HepG2 (cell line): ENCODE measurements at regions not wholly inside any gene's neighbourhood (a gene's known extent, or its start where the extent isn't known, plus 50 kb on each side); places are given as distances from the start of the nearest gene placed in this dataset.

ENCODE experiments used
- ATAC-seq: fragments of 200-7000 bp; cut with Tn5 transposase; 3 replicates; pipeline ENCODE4 v1.9.1; 2020; ENCODE audit warnings: mild to moderate bottlenecking, moderate library complexity
- BruUV-seq: library from RNA; stranded (reverse); fragments of 400-500 nt; replicated peaks from 2 replicates; lab custom pipeline; 2021; lab: Mats Ljungman, UMichigan
- CTCF ChIA-PET: fragments of 300-600 bp; formaldehyde crosslinking; extraction: SDS; loops from one replicate; lab custom pipeline; 2021; ENCODE audit warnings: low total read pairs, inconsistent platforms, low intra/inter-chr PET ratio; lab: Yijun Ruan, JAX
- POLR2A ChIA-PET: fragments of 350-600 bp; sonication (Branson Sonifier 250); formaldehyde crosslinking; loops from one replicate; lab custom pipeline; 2020; ENCODE audit warnings: antibody characterized with exemption, inconsistent platforms; lab: Yijun Ruan, JAX
- DNase-seq: peaks from one replicate; pipeline ENCODE4 v3.0.0-alpha.2; 2015; ENCODE audit warnings: low spot score
- FAIRE-seq: peaks from 3 replicates; lab custom pipeline; 2011; peaks lifted over from hg19 to GRCh38; lab: Jason Lieb, UNC
- H2AFZ ChIP-seq: one replicate; pipeline ENCODE4 v1.6.1; 2011; ENCODE audit warnings: low read length, inconsistent platforms
- H3K27ac ChIP-seq: fragments of 300-600 bp; 3 replicates; pipeline ENCODE4 v1.8.0; 2011; ENCODE audit warnings: mixed run types, mild to moderate bottlenecking, mixed read lengths, low read length, inconsistent platforms; ENCODE audit not compliant: insufficient read depth; ENCODE audit errors: extremely low read length
- H3K27me3 ChIP-seq, 2 experiments: fragments of 200-600 bp in 1 of 2; 2 replicates in 1 of 2; 3 replicates in 1 of 2; pipeline versions ENCODE4 v1.6.0 to v1.8.0; 2011; ENCODE audit warnings: low read length in 2 of 2, mild to moderate bottlenecking in 2 of 2, moderate library complexity in 2 of 2, inconsistent platforms in 1 of 2; ENCODE audit not compliant: insufficient read depth in 2 of 2, control insufficient read depth in 1 of 2
- H3K36me3 ChIP-seq, 2 experiments: fragments of 200-600 bp in 1 of 2; replicated peaks in 1 of 2; 2 replicates in 1 of 2; 3 replicates in 1 of 2; pipeline versions ENCODE4 v1.5.1 to v1.8.0; 2011; ENCODE audit warnings: low read length in 2 of 2, inconsistent platforms in 1 of 2; ENCODE audit not compliant: insufficient read depth in 2 of 2, control insufficient read depth in 1 of 2
- H3K4me1 ChIP-seq: 2 replicates; pipeline ENCODE4 v1.5.1; 2012; ENCODE audit warnings: low read length, inconsistent platforms; ENCODE audit not compliant: insufficient read depth
- H3K4me2 ChIP-seq: 2 replicates; pipeline ENCODE4 v1.6.0; 2011; ENCODE audit warnings: low read depth, low read length, inconsistent platforms
- H3K4me3 ChIP-seq, 3 experiments: fragments of 200-600 bp in 1 of 3; sonication (generic), shearing (Covaris generic) in 1 of 3; replicated peaks in 1 of 3; 2 replicates each; pipeline ENCODE4 v1.5.1; 2011 to 2016; ENCODE audit warnings: low read length in 3 of 3, inconsistent platforms in 2 of 3, low read depth in 2 of 3, mild to moderate bottlenecking in 2 of 3, control low read depth in 1 of 3, mixed read lengths in 1 of 3; ENCODE audit not compliant: insufficient read depth in 1 of 3
- H3K79me2 ChIP-seq: one replicate; pipeline ENCODE4 v1.6.1; 2011; ENCODE audit warnings: low read length, inconsistent platforms; ENCODE audit not compliant: insufficient read depth
- H3K9ac ChIP-seq: 2 replicates; pipeline ENCODE4 v1.6.0; 2011; ENCODE audit warnings: mild to moderate bottlenecking, low read depth, low read length, inconsistent platforms; ENCODE audit not compliant: insufficient read depth
- H3K9me3 ChIP-seq: 2 replicates; pipeline ENCODE4 v1.5.1; 2012; ENCODE audit warnings: mild to moderate bottlenecking, low read length
- H4K20me1 ChIP-seq: 2 replicates; pipeline ENCODE4 v1.6.0; 2011; ENCODE audit warnings: inconsistent platforms, mild to moderate bottlenecking, low read length, moderate library complexity; ENCODE audit not compliant: insufficient read depth
- ATF4 ChIP-seq, 2 experiments: fragments of 450-650 bp in 1 of 2; sonication (generic) in 1 of 2; formaldehyde crosslinking; IDR thresholded peaks; 2 replicates each; pipeline versions ENCODE4 v1.5.0 to v1.8.0; 2020 to 2022; ENCODE audit warnings: mild to moderate bottlenecking in 1 of 2, missing genetic modification reagents in 1 of 2
- CC2D1A ChIP-seq: sonication (generic); formaldehyde crosslinking; IDR thresholded peaks from 2 replicates; pipeline ENCODE4 v1.8.1; 2023; ENCODE audit warnings: mild to moderate bottlenecking, missing genetic modification reagents
- MTF1 ChIP-seq: sonication (generic); formaldehyde crosslinking; IDR thresholded peaks from 2 replicates; pipeline ENCODE4 v1.5.0; 2020; ENCODE audit warnings: missing genetic modification reagents
- NR2F2 ChIP-seq: IDR thresholded peaks from 2 replicates; pipeline ENCODE4 v1.6.1; 2012; ENCODE audit warnings: low read depth, inconsistent platforms, borderline replicate concordance
- PHF20 ChIP-seq: sonication (generic); formaldehyde crosslinking; IDR thresholded peaks from 2 replicates; pipeline ENCODE4 v1.5.0; 2020; ENCODE audit warnings: mild to moderate bottlenecking, missing genetic modification reagents
- RFXAP ChIP-seq: sonication (generic); formaldehyde crosslinking; IDR thresholded peaks from 2 replicates; pipeline ENCODE4 v1.4.0; 2020; ENCODE audit warnings: missing genetic modification reagents, borderline replicate concordance
- SKI ChIP-seq: fragments of 450-650 bp; IDR thresholded peaks from one replicate; pipeline ENCODE4 v1.6.1; 2018; ENCODE audit warnings: mild to moderate bottlenecking; ENCODE audit not compliant: partially characterized antibody
- ZBTB21 ChIP-seq: sonication (generic); formaldehyde crosslinking; IDR thresholded peaks from 2 replicates; pipeline ENCODE4 v1.4.0; 2020; ENCODE audit warnings: missing genetic modification reagents
- ZBTB38 ChIP-seq: sonication (generic); formaldehyde crosslinking; IDR thresholded peaks from 2 replicates; pipeline ENCODE4 v1.5.1; 2020; ENCODE audit warnings: mild to moderate bottlenecking, missing genetic modification reagents
- ZNF337 ChIP-seq: sonication (generic); formaldehyde crosslinking; IDR thresholded peaks from 2 replicates; pipeline ENCODE4 v1.5.1; 2020; ENCODE audit warnings: missing genetic modification reagents, low read depth, mild to moderate bottlenecking, borderline replicate concordance
- ZNF83 ChIP-seq: sonication (generic); formaldehyde crosslinking; IDR thresholded peaks from 2 replicates; pipeline ENCODE4 v1.4.0; 2020; ENCODE audit warnings: missing genetic modification reagents, mild to moderate bottlenecking, borderline replicate concordance
- WGBS: methylation state at CpG from one replicate; pipeline ENCODE4 v1.1.6; 2017; ENCODE audit warnings: low lambda C conversion rate; 5-methylcytosine and 5-hydroxymethylcytosine counted together
- in situ Hi-C: cut with HindIII; loops from 2 replicates; pipeline ENCODE4 v1.10.0; 2017; ENCODE audit warnings: low pct_unique_long_range_greater_than_20kb; ENCODE audit not compliant: extremely low pct_ligation_motif_present
- intact Hi-C: fragments of 100-400 bp; cut with micrococcal nuclease; formaldehyde crosslinking; loops from one replicate; pipeline ENCODE4 v1.10.0; 2022; ENCODE audit not compliant: unreplicated experiment
- TF ChIP-seq, protein P1 (sequence below): sonication (generic); formaldehyde crosslinking; IDR thresholded peaks from 2 replicates; pipeline ENCODE4 v1.4.0; 2020; ENCODE audit warnings: mild to moderate bottlenecking, missing genetic modification reagents

DNA sequence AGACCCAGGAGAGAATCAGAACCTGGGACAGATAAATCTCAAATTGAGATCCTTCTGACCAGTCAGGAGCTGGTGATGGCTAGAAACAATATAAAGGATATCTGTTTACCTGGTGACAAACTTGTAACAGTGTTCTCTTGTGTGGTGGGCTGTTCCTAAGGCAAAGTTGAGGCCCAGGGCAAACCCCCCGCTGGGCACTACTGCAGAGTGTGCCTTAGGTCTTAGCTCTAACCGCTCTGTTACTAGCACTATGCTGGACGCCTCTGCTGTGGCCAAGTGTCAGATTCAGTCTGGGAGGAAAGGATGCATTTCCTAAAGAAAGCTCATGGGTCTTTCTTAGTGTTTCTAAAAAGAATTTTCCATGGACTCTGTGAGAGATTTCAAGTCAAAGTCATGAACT is 146.5 kb upstream of the MEIS2 start (continued):
- no peak for TF ChIP-seq RFXAP
- no peak for TF ChIP-seq NR2F2
- no peak for TF ChIP-seq PHF20

DNA sequence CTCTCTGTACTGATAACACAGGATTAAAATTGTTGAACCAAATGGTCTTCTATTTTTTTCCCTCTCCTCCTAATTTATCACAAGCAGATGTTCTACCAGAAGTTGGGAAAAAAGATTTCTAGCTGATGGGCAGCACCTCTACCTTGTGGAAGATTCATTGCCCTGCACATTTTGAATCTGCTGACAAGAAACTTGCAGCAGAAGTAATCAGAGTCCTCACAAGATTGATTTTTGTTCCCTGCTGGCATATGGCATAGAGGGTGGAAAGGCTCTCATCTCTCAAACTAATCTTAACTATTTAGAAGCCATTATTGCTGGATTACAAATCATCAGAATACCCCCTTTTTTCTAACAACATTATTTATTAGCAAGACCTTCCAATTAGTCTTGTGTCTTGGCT is 148.9 kb upstream of the MEIS2 start:
- intact Hi-C loops (no loop called here), in situ Hi-C loops (loop anchor here (25.0 kb wide), 1 partner anchor 613 kb away; no protein-coding TSS in a partner anchor)
- ChIA-PET POLR2A (no interaction called here), CTCF (no interaction called here)
- Histone ChIP-seq H3K9ac (no peak overlapping the region), H3K4me3 (no peak overlapping the region), H3K4me2 (no peak overlapping the region), H3K36me3 (no peaks in the 10 kb centered on the region), H3K4me1 (no peaks in the 10 kb centered on the region), H3K27me3 (no peaks in the 10 kb centered on the region), H3K79me2 (no peaks in the 10 kb centered on the region), H3K27ac (no peak overlapping the region), H4K20me1 (no peaks in the 10 kb centered on the region), H2AFZ (no peak overlapping the region), H3K9me3 (no peaks in the 10 kb centered on the region)
- no peak for ATAC-seq
- FAIRE-seq = no peak
- BruUV-seq = no TSS peak
- TF ChIP-seq CC2D1A (no peak), ATF4 (CRISPR knock-in tag; IDR thresholded peaks at IDR 0.05) (no peak)
- DNase-seq = no peak

DNA sequence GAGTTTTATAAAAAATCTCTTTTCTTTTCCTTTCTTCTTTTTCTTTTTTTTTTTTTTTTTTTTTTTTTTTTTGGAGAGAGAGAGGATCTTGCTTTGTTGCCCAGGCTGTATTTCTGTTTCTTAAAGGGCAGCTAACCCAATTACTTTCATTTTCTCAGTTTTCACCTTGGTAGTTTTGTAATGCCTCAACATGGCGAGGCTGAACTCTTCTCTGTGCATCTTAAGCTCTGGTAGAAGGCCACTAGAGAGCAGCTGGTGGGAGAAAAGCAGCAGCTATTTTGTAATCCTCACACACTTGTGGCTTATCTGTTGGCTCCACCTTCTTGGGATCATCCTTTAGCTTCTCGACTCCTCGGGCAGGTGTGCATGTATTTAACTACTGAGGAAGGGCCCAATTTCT is 152.2 kb upstream of the MEIS2 start:
- in situ Hi-C loops = no loop called here
- ChIA-PET CTCF (no interaction called here), POLR2A (no interaction called here)
- no peak overlapping the region for H3K4me3 ChIP-seq
- FAIRE-seq (no peak), DNase-seq (no peak), ATAC-seq (no peak)
- no peaks in the 10 kb centered on the region for H3K36me3 ChIP-seq
- H3K4me2 ChIP-seq = no peak overlapping the region
- no peaks in the 10 kb centered on the region for H3K4me1 ChIP-seq
- BruUV-seq = no TSS peak
- H3K27me3 ChIP-seq = no peaks in the 10 kb centered on the region
- 0% methylated on average over 3 of the region's 3 CpGs for WGBS
- H3K27ac ChIP-seq = no peak overlapping the region
- H3K9ac ChIP-seq = no peak overlapping the region
- H4K20me1 ChIP-seq = no peaks in the 10 kb centered on the region
- intact Hi-C loops = no loop called here
- no peak overlapping the region for H2AFZ ChIP-seq
- no peaks in the 10 kb centered on the region for H3K79me2 ChIP-seq
- no peaks in the 10 kb centered on the region for H3K9me3 ChIP-seq
- TF ChIP-seq ZNF337 (CRISPR knock-in tag) (no peak), ZNF83 (CRISPR knock-in tag) (no peak), ZBTB38 (CRISPR knock-in tag) (no peak), SKI (no peak), MTF1 (CRISPR knock-in tag) (no peak), ZBTB21 (no peak)
- TF ChIP-seq, protein P1, sequence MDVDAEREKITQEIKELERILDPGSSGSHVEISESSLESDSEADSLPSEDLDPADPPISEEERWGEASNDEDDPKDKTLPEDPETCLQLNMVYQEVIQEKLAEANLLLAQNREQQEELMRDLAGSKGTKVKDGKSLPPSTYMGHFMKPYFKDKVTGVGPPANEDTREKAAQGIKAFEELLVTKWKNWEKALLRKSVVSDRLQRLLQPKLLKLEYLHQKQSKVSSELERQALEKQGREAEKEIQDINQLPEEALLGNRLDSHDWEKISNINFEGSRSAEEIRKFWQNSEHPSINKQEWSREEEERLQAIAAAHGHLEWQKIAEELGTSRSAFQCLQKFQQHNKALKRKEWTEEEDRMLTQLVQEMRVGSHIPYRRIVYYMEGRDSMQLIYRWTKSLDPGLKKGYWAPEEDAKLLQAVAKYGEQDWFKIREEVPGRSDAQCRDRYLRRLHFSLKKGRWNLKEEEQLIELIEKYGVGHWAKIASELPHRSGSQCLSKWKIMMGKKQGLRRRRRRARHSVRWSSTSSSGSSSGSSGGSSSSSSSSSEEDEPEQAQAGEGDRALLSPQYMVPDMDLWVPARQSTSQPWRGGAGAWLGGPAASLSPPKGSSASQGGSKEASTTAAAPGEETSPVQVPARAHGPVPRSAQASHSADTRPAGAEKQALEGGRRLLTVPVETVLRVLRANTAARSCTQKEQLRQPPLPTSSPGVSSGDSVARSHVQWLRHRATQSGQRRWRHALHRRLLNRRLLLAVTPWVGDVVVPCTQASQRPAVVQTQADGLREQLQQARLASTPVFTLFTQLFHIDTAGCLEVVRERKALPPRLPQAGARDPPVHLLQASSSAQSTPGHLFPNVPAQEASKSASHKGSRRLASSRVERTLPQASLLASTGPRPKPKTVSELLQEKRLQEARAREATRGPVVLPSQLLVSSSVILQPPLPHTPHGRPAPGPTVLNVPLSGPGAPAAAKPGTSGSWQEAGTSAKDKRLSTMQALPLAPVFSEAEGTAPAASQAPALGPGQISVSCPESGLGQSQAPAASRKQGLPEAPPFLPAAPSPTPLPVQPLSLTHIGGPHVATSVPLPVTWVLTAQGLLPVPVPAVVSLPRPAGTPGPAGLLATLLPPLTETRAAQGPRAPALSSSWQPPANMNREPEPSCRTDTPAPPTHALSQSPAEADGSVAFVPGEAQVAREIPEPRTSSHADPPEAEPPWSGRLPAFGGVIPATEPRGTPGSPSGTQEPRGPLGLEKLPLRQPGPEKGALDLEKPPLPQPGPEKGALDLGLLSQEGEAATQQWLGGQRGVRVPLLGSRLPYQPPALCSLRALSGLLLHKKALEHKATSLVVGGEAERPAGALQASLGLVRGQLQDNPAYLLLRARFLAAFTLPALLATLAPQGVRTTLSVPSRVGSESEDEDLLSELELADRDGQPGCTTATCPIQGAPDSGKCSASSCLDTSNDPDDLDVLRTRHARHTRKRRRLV (CRISPR knock-in tag) = no peak
